HEK293 (cell line): ENCODE measurements at regions not wholly inside any gene's neighbourhood (a gene's known extent, or its start where the extent isn't known, plus 50 kb on each side); places are given as distances from the start of the nearest gene placed in this dataset.

Source experiments
- CTCF ChIA-PET: fragments of 350-600 bp; formaldehyde crosslinking; extraction: SDS; loops from one replicate; lab custom pipeline; 2021; ENCODE audit warnings: antibody characterized with exemption; lab: Yijun Ruan, JAX
- POLR2A ChIA-PET: fragments of 300-600 bp; formaldehyde crosslinking; extraction: SDS; loops from one replicate; lab custom pipeline; 2020; ENCODE audit warnings: antibody characterized with exemption, inconsistent platforms; lab: Yijun Ruan, JAX
- H3K27ac ChIP-seq: fragments of 200-500 bp; sonication (Bioruptor generic); 2 replicates; pipeline ENCODE4 v1.5.1; 2014; ENCODE audit warnings: low read depth, low read length, control low read depth, inconsistent platforms; ENCODE audit errors: extremely low read depth
- H3K36me3 ChIP-seq, 2 experiments: fragments of 200-500 bp in 1 of 2; sonication (Bioruptor generic) in 1 of 2; 1 replicate in 1 of 2; 2 replicates in 1 of 2; pipeline ENCODE4 v1.5.1; 2014 to 2017; ENCODE audit warnings: inconsistent platforms in 2 of 2, low read length in 2 of 2; ENCODE audit not compliant: control insufficient read depth in 2 of 2, insufficient read depth in 1 of 2
- H3K4me1 ChIP-seq: fragments of 200-500 bp; sonication (Bioruptor generic); 2 replicates; pipeline ENCODE4 v1.5.1; 2014; ENCODE audit warnings: mild to moderate bottlenecking, low read length, inconsistent platforms; ENCODE audit not compliant: control insufficient read depth, insufficient read depth
- H3K4me3 ChIP-seq: 2 replicates; pipeline ENCODE4 v1.5.1; 2011; ENCODE audit warnings: low read depth, mild to moderate bottlenecking, control low read depth, low read length, moderate library complexity
- H3K9me3 ChIP-seq: fragments of 200-500 bp; sonication (Bioruptor generic); 2 replicates; pipeline ENCODE4 v1.5.1; 2014; ENCODE audit warnings: low read depth, low read length, inconsistent platforms; ENCODE audit not compliant: control insufficient read depth, insufficient read depth
- CTCF ChIP-seq: fragments of 450-650 bp; formaldehyde crosslinking; IDR thresholded peaks from 2 replicates; pipeline ENCODE4 v1.5.1; 2016; ENCODE audit warnings: missing biosample characterization, missing genetic modification characterization
- OSR2 ChIP-seq: fragments of 450-650 bp; formaldehyde crosslinking; IDR thresholded peaks from 2 replicates; pipeline ENCODE4 v1.5.1; 2016; ENCODE audit warnings: missing biosample characterization, missing genetic modification characterization
- PRDM1 ChIP-seq: fragments of 450-650 bp; formaldehyde crosslinking; IDR thresholded peaks from 2 replicates; pipeline ENCODE4; 2016; ENCODE audit warnings: missing biosample characterization, missing genetic modification characterization
- PRDM6 ChIP-seq: fragments of 450-650 bp; formaldehyde crosslinking; IDR thresholded peaks from 2 replicates; pipeline ENCODE4 v1.5.1; 2017; ENCODE audit warnings: missing biosample characterization, missing genetic modification characterization
- REPIN1 ChIP-seq: fragments of 450-650 bp; formaldehyde crosslinking; IDR thresholded peaks from 2 replicates; pipeline ENCODE4 v1.5.1; 2017; ENCODE audit warnings: missing biosample characterization, missing genetic modification characterization, low read depth
- SCRT2 ChIP-seq: fragments of 450-650 bp; formaldehyde crosslinking; IDR thresholded peaks from 2 replicates; pipeline ENCODE4 v1.5.1; 2016; ENCODE audit warnings: missing biosample characterization, missing genetic modification characterization
- SETDB1 ChIP-seq: IDR thresholded peaks from one replicate; pipeline ENCODE4 v1.6.1; 2017; ENCODE audit warnings: mild to moderate bottlenecking, low read length, moderate library complexity, mixed read lengths; ENCODE audit not compliant: insufficient read length
- YY1 ChIP-seq: fragments of 450-650 bp; formaldehyde crosslinking; IDR thresholded peaks from 2 replicates; pipeline ENCODE4 v1.5.1; 2018; ENCODE audit warnings: missing biosample characterization, missing genetic modification characterization
- ZEB2 ChIP-seq: fragments of 450-650 bp; formaldehyde crosslinking; IDR thresholded peaks from 2 replicates; pipeline ENCODE4 v1.5.1; 2016; ENCODE audit warnings: missing biosample characterization, missing genetic modification characterization
- ZFHX2 ChIP-seq: fragments of 450-650 bp; formaldehyde crosslinking; conservative IDR thresholded peaks from 2 replicates; pipeline ENCODE4 v1.5.1; 2016; ENCODE audit warnings: missing biosample characterization, missing genetic modification characterization
- ZNF138 ChIP-seq: fragments of 450-650 bp; formaldehyde crosslinking; IDR thresholded peaks from 2 replicates; pipeline ENCODE4 v1.5.1; 2016; ENCODE audit warnings: missing biosample characterization, missing genetic modification characterization, borderline replicate concordance
- ZNF146 ChIP-seq: fragments of 450-650 bp; formaldehyde crosslinking; IDR thresholded peaks from 2 replicates; pipeline ENCODE4 v1.5.1; 2016; ENCODE audit warnings: missing biosample characterization, missing genetic modification characterization
- ZNF2 ChIP-seq: fragments of 450-650 bp; formaldehyde crosslinking; IDR thresholded peaks from 2 replicates; pipeline ENCODE4 v1.5.1; 2016; ENCODE audit warnings: missing biosample characterization, missing genetic modification characterization
- ZNF202 ChIP-seq: fragments of 450-650 bp; formaldehyde crosslinking; IDR thresholded peaks from 2 replicates; pipeline ENCODE4 v1.5.1; 2016; ENCODE audit warnings: missing biosample characterization, missing genetic modification characterization, borderline replicate concordance
- ZNF223 ChIP-seq: fragments of 450-650 bp; formaldehyde crosslinking; IDR thresholded peaks from 2 replicates; pipeline ENCODE4 v1.5.1; 2016; ENCODE audit warnings: missing biosample characterization, missing genetic modification characterization
- ZNF341 ChIP-seq: fragments of 450-650 bp; formaldehyde crosslinking; IDR thresholded peaks from 2 replicates; pipeline ENCODE4; 2016; ENCODE audit warnings: low read depth, missing biosample characterization, missing genetic modification characterization
- ZNF449 ChIP-seq: fragments of 450-650 bp; formaldehyde crosslinking; IDR thresholded peaks from 2 replicates; pipeline ENCODE4 v1.5.1; 2017; ENCODE audit warnings: missing biosample characterization, mild to moderate bottlenecking, missing genetic modification characterization, moderate library complexity
- ZNF529 ChIP-seq: fragments of 450-650 bp; formaldehyde crosslinking; IDR thresholded peaks from 2 replicates; pipeline ENCODE4 v1.5.1; 2017; ENCODE audit warnings: missing genetic modification characterization, missing biosample characterization; ENCODE audit not compliant: insufficient replicate concordance
- ZNF560 ChIP-seq: fragments of 450-650 bp; formaldehyde crosslinking; IDR thresholded peaks from 2 replicates; pipeline ENCODE4 v1.5.1; 2017; ENCODE audit warnings: missing biosample characterization, missing genetic modification characterization, borderline replicate concordance
- ZNF623 ChIP-seq: fragments of 450-650 bp; formaldehyde crosslinking; IDR thresholded peaks from 2 replicates; pipeline ENCODE4 v1.5.1; 2016; ENCODE audit warnings: missing biosample characterization, missing genetic modification characterization
- ZNF629 ChIP-seq: fragments of 450-650 bp; formaldehyde crosslinking; IDR thresholded peaks from 2 replicates; pipeline ENCODE4 v1.5.1; 2017; ENCODE audit warnings: missing biosample characterization, missing genetic modification characterization
- ZNF692 ChIP-seq: fragments of 450-650 bp; formaldehyde crosslinking; IDR thresholded peaks from 2 replicates; pipeline ENCODE4 v1.5.1; 2016; ENCODE audit warnings: missing biosample characterization, missing genetic modification characterization
- ZNF707 ChIP-seq: fragments of 450-650 bp; formaldehyde crosslinking; IDR thresholded peaks from 2 replicates; pipeline ENCODE4 v1.5.1; 2016; ENCODE audit warnings: missing biosample characterization, missing genetic modification characterization
- ZNF76 ChIP-seq: fragments of 450-650 bp; formaldehyde crosslinking; IDR thresholded peaks from 2 replicates; pipeline ENCODE4; 2016; ENCODE audit warnings: low read depth, missing biosample characterization, missing genetic modification characterization, borderline replicate concordance
- ZNF776 ChIP-seq: fragments of 450-650 bp; formaldehyde crosslinking; IDR thresholded peaks from 2 replicates; pipeline ENCODE4 v1.5.0; 2017; ENCODE audit warnings: missing biosample characterization, missing genetic modification characterization, borderline replicate concordance
- ZSCAN30 ChIP-seq: fragments of 450-650 bp; IDR thresholded peaks from 2 replicates; pipeline ENCODE4 v1.5.1; 2018; ENCODE audit warnings: missing biosample characterization, mild to moderate bottlenecking, missing genetic modification characterization, moderate library complexity

- H3K27ac ChIP-seq, result no peak overlapping the region
- H3K4me3 ChIP-seq, result no peak overlapping the region
- H3K36me3 ChIP-seq, result no peaks in the 10 kb centered on the region
- ChIA-PET POLR2A (no interaction called here), CTCF (no interaction called here)
- TF ChIP-seq ZNF76 (no peak), ZEB2 (no peak), ZFHX2 (tag by site-specific recombination) (no peak), ZNF146 (no peak), SCRT2 (tag by site-specific recombination) (no peak), ZNF223 (tag by site-specific recombination) (no peak), ZNF776 (tag by site-specific recombination) (no peak), ZNF202 (tag by site-specific recombination) (no peak), ZNF341 (tag by site-specific recombination) (no peak), ZSCAN30 (no peak), REPIN1 (tag by site-specific recombination) (no peak), ZNF623 (no peak)
- no peaks in the 10 kb centered on the region for H3K4me1 ChIP-seq
- no peaks in the 10 kb centered on the region for H3K9me3 ChIP-seq
Observed at GRCh38 chr2:174659069-174659900, 61.7 kb upstream of the WIPF1 start.

- Histone ChIP-seq H3K9me3 (no peaks in the 10 kb centered on the region), H3K4me1 (no peaks in the 10 kb centered on the region), H3K36me3 (no peaks in the 10 kb centered on the region), H3K4me3 (no peak overlapping the region), H3K27ac (no peak overlapping the region)
- CTCF ChIA-PET, result no interaction called here
- POLR2A ChIA-PET, result no interaction called here
- TF ChIP-seq ZNF529 (tag by site-specific recombination), result no peak
- no peak for TF ChIP-seq OSR2 (tag by site-specific recombination)
- no peak for TF ChIP-seq ZNF2
- TF ChIP-seq ZNF560, result no peak
- no peak for TF ChIP-seq ZNF629
- TF ChIP-seq YY1 (tag by site-specific recombination), result no peak
- TF ChIP-seq ZNF707 (tag by site-specific recombination), result no peak
Observed at GRCh38 chr2:174656676-174657176, 59.1 kb upstream of the WIPF1 start.

GRCh38 chr2:174656035-174656434 is 58.4 kb upstream of the WIPF1 start:
- POLR2A ChIA-PET, result no interaction called here
- Histone ChIP-seq H3K36me3 (no peaks in the 10 kb centered on the region), H3K9me3 (no peaks in the 10 kb centered on the region), H3K27ac (no peak overlapping the region), H3K4me3 (no peak overlapping the region), H3K4me1 (no peaks in the 10 kb centered on the region)
- CTCF ChIA-PET, result no interaction called here
- TF ChIP-seq ZNF449, result no peak
- TF ChIP-seq ZFHX2 (tag by site-specific recombination), result no peak
- no peak for TF ChIP-seq PRDM6 (tag by site-specific recombination)
- TF ChIP-seq PRDM1 (tag by site-specific recombination), result no peak
- no peak for TF ChIP-seq SETDB1
- no peak for TF ChIP-seq ZNF776 (tag by site-specific recombination)
- no peak for TF ChIP-seq CTCF (tag by site-specific recombination)
- no peak for TF ChIP-seq ZNF138 (tag by site-specific recombination)
- TF ChIP-seq ZNF692 (tag by site-specific recombination), result no peak
